ENCODE measurements at regions not wholly inside any gene's neighbourhood (a gene's known extent, or its start where the extent isn't known, plus 50 kb on each side); places are given as distances from the start of the nearest gene placed in this dataset.

GRCh38 chr18:60555625-60556024 lies 183.1 kb upstream of the MC4R start:
- intact Hi-C loops (cut with micrococcal nuclease) = loop anchor here in 1 of 2 donors (10.0 kb wide), 1 partner anchor 1101 kb away; no protein-coding TSS in a partner anchor
- no peak overlapping the region for H3K4me3 ChIP-seq (replicated peaks in 1 of 3; ENCODE audit: low read depth in 2 of 3, low read length in 3 of 3)
- H3K27ac Mint-ChIP-seq = no peak overlapping the region
- DNase-seq = no peak
- H3K9me3 ChIP-seq (replicated peaks in 1 of 2; ENCODE audit: control insufficient read depth in 1 of 2, insufficient read depth in 1 of 2, low read length in 2 of 2) = no peaks in the 10 kb centered on the region
- H3K9ac ChIP-seq (ENCODE audit: insufficient read depth, low read length, poor library complexity, severe bottlenecking) = no peak overlapping the region
- no peaks in the 10 kb centered on the region for H3K36me3 Mint-ChIP-seq
- H3K27me3 Mint-ChIP-seq (ENCODE audit: low read depth in 3 of 3) = peaks cover 0 to 2% (median 2%) of the 10 kb centered on the region in 3 donors
- H3K4me2 ChIP-seq (replicated peaks; ENCODE audit: extremely low read depth, low read length, poor library complexity, severe bottlenecking) = no peak overlapping the region
- peak overlapping the region in 1 of 2 donors; percentile 48 for H3K4me3 Mint-ChIP-seq
- no peaks in the 10 kb centered on the region for H3K36me3 ChIP-seq (replicated peaks in 1 of 2; ENCODE audit: control insufficient read depth in 1 of 2, insufficient read depth in 2 of 2, low read length in 2 of 2)
- TF ChIP-seq CTCF (IDR thresholded peaks at IDR 0.05) = no peak
- H3K79me2 ChIP-seq (ENCODE audit: insufficient read depth, low read length) = no peaks in the 10 kb centered on the region
- H3K4me1 ChIP-seq (ENCODE audit: control insufficient read depth in 1 of 2, insufficient read depth in 2 of 2, low read length in 2 of 2) = no peaks in the 10 kb centered on the region
- H3K4me1 Mint-ChIP-seq = no peaks in the 10 kb centered on the region
- 73% methylated on average over 5 of the region's 5 CpGs for WGBS (ENCODE audit: insufficient coverage)
- H3K27me3 ChIP-seq (ENCODE audit: control insufficient read depth in 2 of 2, insufficient read depth in 2 of 2, low read length in 2 of 2) = no peaks in the 10 kb centered on the region
- H3K27ac ChIP-seq (ENCODE audit: low read depth in 1 of 2, low read length in 2 of 2) = no peak overlapping the region
- peaks cover 0 to 4% (median 0%) of the 10 kb centered on the region in 7 donors for H3K9me3 Mint-ChIP-seq
- no peak overlapping the region for H2AFZ ChIP-seq (ENCODE audit: insufficient read depth, low read depth, low read length, poor library complexity, severe bottlenecking)
- H4K20me1 ChIP-seq (ENCODE audit: insufficient read depth, low read length) = no peaks in the 10 kb centered on the region

GRCh38 chr18:60556326-60556725 lies 183.8 kb upstream of the MC4R start:
- H3K4me3 ChIP-seq (replicated peaks in 1 of 3; ENCODE audit: low read depth in 2 of 3, low read length in 3 of 3) = no peak overlapping the region
- H2AFZ ChIP-seq (ENCODE audit: insufficient read depth, low read depth, low read length, poor library complexity, severe bottlenecking) = no peak overlapping the region
- no peak overlapping the region for H3K4me2 ChIP-seq (replicated peaks; ENCODE audit: extremely low read depth, low read length, poor library complexity, severe bottlenecking)
- no peak for TF ChIP-seq CTCF (IDR thresholded peaks at IDR 0.05)
- Mint-ChIP-seq H3K27me3 (ENCODE audit: low read depth in 3 of 3) (peaks cover 0 to 2% (median 2%) of the 10 kb centered on the region in 3 donors), H3K4me3 (no peak overlapping the region), H3K9me3 (peaks cover 0 to 4% (median 0%) of the 10 kb centered on the region in 7 donors), H3K36me3 (no peaks in the 10 kb centered on the region), H3K4me1 (no peaks in the 10 kb centered on the region), H3K27ac (no peak overlapping the region)
- no peaks in the 10 kb centered on the region for H3K4me1 ChIP-seq (ENCODE audit: control insufficient read depth in 1 of 2, insufficient read depth in 2 of 2, low read length in 2 of 2)
- H3K27ac ChIP-seq (ENCODE audit: low read depth in 1 of 2, low read length in 2 of 2) = no peak overlapping the region
- intact Hi-C loops (cut with micrococcal nuclease) = loop anchor here in 1 of 2 donors (10.0 kb wide), 1 partner anchor 1102 kb away; no protein-coding TSS in a partner anchor
- DNase-seq = no peak
- WGBS (ENCODE audit: insufficient coverage) = 94% methylated on average over 1 of the region's 1 CpG
- no peaks in the 10 kb centered on the region for H3K27me3 ChIP-seq (ENCODE audit: control insufficient read depth in 2 of 2, insufficient read depth in 2 of 2, low read length in 2 of 2)
- H3K79me2 ChIP-seq (ENCODE audit: insufficient read depth, low read length) = no peaks in the 10 kb centered on the region
- no peaks in the 10 kb centered on the region for H3K36me3 ChIP-seq (replicated peaks in 1 of 2; ENCODE audit: control insufficient read depth in 1 of 2, insufficient read depth in 2 of 2, low read length in 2 of 2)
- no peak overlapping the region for H3K9ac ChIP-seq (ENCODE audit: insufficient read depth, low read length, poor library complexity, severe bottlenecking)
- no peaks in the 10 kb centered on the region for H4K20me1 ChIP-seq (ENCODE audit: insufficient read depth, low read length)
- no peaks in the 10 kb centered on the region for H3K9me3 ChIP-seq (replicated peaks in 1 of 2; ENCODE audit: control insufficient read depth in 1 of 2, insufficient read depth in 1 of 2, low read length in 2 of 2)
